GM21825 (cell line): ENCODE measurements at regions not wholly inside any gene's neighbourhood (a gene's known extent, or its start where the extent isn't known, plus 50 kb on each side); places are given as distances from the start of the nearest gene placed in this dataset.

ENCODE experiments used
- ATAC-seq: cut with Tn5 transposase; IDR thresholded peaks from one replicate; pipeline ENCODE4 v1.9.1; 2021; ENCODE audit warnings: mild to moderate bottlenecking, moderate library complexity; ENCODE audit not compliant: unreplicated experiment

GRCh38 chr6:22015216-22015615 is 281.6 kb downstream of the PRL start:
- ATAC-seq = no peak

- ATAC-seq = no peak
Measured at GRCh38 chr6:22015944-22016343, 280.9 kb downstream of the PRL start.

GRCh38 chr6:22017272-22017671 is 279.6 kb downstream of the PRL start:
- ATAC-seq = no peak

DNA sequence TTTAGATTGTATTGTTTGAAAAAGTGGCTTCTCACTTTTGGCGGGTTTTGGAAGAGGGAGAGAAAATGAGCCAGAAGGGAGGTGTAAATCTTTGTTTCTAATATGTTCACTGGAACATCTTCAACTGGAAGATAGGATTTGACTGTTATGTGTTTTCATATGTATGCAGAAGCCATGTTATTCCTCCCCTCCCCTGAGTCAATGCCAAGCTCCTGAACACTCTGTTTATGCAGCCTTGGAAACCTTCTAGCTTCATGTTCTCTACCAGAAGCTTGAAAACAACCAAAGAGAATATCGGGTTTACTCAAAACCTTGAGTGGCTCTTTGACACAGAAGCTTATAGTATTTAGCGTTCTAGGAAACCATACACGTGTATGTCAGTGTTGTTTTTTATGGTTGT is 279.1 kb downstream of the PRL start:
- no peak for ATAC-seq

DNA sequence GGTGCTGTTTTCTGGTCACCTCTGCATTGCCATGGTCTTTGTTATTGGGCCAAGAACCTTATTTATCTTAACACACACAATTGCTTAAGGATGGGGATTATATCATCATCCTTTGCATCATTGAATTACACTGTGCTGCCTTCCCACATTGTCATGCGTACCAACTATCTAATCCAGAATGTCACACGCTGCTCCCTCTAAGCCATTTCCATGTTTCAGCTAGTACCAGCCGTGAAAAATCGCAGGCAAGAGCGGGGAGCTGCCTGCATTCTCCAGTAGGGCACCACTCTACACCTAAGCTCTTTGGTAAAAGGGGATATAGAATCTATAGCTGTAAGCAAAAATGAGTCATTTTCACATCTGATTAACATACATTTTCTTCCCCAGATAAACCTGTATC is 277.0 kb downstream of the PRL start:
- ATAC-seq = no peak

- ATAC-seq = no peak
Measured at GRCh38 chr6:22020299-22021003, 276.4 kb downstream of the PRL start.

- no peak for ATAC-seq
Measured at GRCh38 chr6:22021966-22022365, 274.9 kb downstream of the PRL start.

DNA sequence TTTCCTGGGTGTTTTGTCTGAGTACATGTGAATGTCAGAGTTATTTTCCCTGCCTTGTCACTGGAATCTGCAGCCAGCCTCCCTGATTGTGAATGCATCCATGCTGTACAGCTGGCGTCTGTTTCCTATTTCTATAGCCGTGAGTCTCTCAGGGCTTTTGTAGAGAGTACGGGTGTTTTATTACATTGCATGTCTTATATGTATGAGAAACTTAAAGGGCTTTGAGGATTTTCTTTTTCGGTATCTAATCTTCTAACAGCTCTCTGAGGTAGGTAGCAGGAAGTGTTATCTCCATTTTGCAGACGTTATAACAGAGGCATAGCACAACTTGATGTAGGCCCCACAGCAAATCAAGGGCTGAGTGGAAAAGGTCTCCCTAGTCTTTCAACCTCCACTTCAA is 272.9 kb downstream of the PRL start:
- ATAC-seq = no peak

DNA sequence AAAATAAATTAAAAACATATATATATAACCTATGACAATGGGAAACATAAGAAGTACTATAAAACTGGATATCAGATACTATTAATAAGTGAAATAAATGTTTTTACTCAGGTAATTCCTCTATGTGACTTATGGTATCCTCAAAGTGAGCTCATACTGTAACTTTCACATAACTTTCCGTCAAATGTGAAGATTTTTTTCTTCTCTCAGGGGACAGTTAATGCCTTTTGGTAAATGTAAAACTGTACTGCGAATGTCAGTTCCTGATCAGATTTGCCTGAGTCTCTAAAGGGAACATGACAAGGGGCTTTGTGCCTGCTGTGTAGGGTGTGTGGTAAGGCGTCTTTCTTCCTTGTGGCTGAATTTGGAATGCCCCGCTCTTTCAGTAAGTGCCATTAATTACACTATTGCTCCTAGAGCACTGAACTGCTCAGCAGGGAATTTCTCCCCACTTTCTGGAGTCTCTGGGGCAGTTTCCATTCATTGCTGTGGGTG is 271.8 kb downstream of the PRL start:
- peak; percentile 38 for ATAC-seq

DNA sequence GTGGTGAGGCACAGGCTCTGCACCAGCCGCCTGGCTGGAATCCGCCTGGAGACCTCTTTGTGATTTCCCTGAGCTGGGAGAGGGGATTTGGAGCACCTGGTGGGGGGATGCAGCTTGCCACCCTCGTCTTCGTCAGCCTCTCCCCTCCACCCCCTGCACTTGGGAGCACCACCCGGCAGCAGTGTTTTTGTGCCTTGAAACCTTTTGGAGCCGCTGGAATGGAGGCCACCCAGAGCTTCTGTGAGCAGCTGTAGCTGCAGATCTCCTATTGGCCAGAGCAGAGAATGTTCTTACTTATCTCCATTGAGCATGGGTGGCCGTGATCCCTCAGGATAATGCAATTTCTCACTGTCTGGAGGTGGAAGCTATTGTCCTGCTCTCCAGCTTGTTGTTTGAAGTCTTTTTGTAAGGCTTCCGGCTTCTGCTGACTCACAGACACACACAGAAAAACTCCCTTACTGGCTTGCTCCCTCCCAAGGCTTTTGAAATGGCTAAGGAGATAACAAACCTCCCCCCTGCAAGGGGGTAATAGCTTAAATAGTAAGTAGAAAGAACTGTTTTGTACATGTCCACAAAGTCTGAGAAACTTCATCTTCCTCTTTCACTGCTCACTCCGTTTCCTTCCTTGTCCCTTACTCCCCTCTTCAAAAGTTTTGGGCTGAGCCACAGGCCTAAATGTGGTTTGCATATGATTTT is 271.2 kb downstream of the PRL start:
- ATAC-seq = peak; percentile 57

DNA sequence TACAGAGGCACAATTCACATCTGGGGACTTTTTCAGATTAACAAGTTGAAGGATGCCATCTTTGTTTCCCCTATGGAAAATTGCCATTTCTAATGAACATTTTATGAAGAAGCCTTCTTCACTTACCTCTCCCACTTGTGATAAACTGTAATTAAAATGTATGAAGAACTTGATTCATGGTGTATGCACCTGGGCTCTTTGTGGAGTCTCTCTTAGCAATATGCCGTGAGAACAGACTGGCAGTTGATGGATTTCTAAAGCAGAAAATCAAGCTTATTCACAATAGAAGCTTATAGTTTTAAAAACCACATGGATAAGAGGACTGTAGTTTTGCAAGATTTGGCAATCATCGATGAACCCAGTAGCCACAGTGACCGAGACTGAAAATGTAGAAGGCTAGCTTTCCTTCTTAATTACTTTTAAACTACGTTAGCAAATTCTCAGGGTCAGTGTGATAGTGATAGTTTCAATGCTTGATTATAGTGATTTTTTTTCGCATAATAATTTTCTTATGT is 270.6 kb downstream of the PRL start:
- peak; percentile 7 for ATAC-seq

DNA sequence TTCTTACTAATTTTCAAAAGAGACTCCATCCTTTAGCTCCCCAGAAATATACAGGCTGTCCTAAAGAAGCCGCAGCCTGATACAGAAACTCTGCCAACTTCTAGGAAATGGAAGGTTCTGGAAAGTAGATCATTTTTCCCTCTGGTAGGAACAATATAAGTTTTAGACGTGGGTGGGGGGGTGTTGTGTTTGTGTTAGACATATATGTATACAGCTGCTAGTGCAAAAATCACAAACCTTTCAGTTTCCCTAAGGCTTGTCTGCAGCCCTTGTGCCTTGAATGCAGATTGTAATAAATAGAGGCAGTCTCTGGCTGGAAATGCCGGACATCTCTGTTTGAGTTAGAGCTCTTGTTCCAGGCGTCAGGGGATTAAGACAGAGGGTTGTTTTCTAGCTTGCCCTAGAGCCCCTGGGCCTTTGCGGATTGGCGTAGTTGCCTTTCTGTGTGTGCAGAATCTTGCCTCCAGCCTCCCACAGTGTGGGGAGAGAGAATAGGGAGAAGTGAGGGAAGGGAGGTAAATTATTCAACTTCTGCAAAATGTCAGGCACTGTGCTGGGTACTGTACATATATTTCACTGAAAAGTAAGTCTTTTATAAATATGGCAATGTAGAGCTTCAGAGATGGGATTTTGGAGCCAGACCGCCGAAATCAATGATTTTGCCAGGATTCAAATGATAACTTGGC is 269.7 kb downstream of the PRL start:
- no peak for ATAC-seq

- ATAC-seq = no peak
Measured at GRCh38 chr6:22028403-22029090, 268.3 kb downstream of the PRL start.

- ATAC-seq = no peak
Measured at GRCh38 chr6:22029171-22029570, 267.7 kb downstream of the PRL start.

DNA sequence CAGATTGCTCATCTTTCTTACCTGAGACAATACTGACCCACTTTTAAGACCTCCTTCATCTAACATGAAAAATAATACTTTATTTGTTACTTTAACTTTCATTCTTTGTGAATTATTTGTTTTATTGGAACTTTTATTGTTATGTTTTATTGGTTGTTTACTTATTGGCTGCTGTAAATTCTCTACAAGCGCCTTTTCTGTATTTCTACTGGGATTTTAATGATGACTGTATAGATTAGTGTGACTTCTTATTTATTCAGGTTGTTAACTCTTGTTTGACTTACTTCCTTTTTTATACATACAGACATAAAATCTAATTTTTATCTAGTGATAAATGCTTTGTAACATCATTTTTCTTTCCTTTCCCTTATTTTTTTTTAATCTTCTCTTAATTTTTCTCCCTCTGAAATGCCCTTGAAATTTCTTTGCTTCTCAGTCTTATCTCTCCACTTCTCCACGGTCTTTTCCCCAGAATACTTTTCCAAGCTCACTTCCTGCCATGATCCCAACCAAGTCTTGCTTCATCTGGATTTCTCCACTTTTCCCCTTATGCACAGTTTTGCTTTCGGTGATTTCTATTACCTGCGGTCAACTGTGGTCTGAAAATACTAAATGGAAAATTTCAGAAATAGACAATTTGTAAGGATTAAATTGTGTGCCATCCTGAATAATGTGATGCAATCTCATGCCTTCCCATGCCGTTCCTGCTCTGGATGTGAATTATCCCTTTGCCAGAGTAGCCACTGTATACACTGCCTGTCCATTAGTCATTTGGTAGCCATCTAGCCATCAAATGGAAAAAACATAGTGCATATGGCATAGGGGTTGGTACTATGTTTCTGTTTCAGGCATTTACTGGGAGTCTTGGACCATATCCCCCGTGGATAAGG is 265.9 kb downstream of the PRL start:
- no peak for ATAC-seq

DNA sequence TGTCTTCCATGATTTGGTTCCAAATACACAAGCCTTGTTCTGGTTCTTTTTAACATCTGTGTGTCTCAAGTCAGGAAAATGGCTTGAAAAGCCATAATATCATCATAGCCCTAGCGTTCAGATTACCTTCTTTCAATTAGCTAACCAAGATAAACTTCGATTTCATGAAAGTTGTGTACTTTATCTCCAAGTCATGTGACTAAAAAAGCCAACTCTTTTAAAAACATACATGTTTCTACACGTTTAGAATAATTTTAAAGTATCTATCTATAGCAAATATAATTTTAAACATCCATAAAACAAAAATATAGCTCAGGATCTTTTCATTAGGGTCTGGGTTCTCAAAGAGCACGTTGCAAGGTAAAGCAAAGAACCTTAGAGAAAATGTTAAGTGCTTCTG is 261.1 kb downstream of the PRL start:
- no peak for ATAC-seq

DNA sequence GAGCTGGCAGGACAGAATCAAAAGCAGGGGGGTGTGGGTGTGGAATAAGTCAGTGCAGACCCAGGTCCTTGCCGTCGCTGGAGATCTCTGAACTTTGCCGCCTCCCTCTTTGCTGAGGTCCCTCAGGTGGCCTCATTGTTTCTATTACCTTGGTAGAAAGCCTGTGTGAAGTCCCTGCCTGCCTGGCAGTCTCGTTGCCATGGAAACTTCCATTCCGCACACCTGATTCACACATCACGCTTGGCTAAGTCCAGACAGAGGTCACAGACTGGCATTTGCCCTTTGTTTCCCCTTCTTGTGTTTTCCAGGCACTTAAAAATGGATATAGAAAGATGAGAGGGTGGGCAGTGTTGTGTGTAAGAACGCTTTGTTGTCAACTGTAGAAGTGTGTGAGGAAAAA is 260.6 kb downstream of the PRL start:
- ATAC-seq = peak; percentile 75

DNA sequence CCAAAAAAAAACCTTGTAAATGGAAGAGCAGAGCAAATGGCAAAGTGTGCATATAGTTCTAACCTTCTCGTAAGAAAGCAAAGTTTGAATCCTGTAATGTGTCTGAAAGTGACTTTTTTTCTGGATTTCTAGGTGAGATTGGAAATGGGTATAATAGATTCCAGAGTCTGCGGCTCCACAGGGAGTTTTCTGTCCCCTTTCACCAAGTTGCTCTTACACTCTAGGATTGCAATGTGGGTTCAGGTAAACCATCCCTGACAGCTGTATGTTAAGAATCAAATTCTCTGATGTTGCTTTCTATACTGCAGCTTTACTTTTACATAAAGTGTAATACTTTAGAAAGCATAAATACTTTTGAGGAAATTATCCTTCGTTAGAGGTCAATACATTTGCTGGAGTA is 260.1 kb downstream of the PRL start:
- ATAC-seq = no peak

GRCh38 chr6:22041797-22042480 is 254.9 kb downstream of the PRL start:
- no peak for ATAC-seq

DNA sequence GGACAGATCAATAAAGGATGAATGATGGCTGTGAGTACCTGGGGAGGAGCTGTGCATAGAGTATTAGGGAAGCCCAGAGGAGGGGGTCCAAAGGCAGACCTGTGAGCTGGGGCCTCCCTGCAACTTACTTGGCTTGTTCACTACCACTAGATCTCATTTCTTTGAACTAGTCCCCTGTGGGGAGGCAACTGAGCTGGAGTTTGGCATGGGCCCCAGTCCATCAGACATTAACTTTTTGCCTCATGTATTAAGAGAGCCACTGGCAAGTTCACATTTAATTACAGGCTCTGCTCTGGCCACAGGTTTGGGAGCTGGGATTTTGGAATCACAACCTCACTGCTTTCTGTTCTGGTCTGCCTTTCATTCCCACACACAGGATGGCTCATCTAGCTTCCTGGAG is 254.1 kb downstream of the PRL start:
- ATAC-seq = no peak
